ENCODE measurements at regions not wholly inside any gene's neighbourhood (a gene's known extent, or its start where the extent isn't known, plus 50 kb on each side); places are given as distances from the start of the nearest gene placed in this dataset.

DNA sequence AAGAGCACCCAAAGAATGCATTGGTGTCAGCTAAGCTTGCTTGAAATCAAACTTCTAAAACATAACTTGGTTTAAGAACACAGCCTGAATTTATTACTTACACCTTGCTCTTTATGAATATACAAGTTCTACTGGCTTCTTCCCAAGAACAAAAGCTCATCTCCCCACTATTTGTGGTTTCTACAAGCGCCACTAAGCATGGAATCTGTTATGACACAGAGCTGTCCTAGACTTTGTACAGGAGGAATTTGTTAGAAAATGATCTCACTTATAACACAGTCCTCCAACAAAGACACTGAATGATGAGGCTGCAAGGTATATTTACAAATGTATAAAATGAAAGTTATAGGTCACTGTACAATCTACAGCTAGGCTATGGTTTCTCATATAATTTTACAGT lies 452.1 kb downstream of the BCAT1 start:
- Histone ChIP-seq H3K9ac (ENCODE audit: low read length) (no peak overlapping the region), H3K4me3 (ENCODE audit: low read length) (no peak overlapping the region), H3K36me3 (ENCODE audit: insufficient read depth, low read length) (no peaks in the 10 kb centered on the region), H3K4me2 (ENCODE audit: low read length) (no peak overlapping the region), H3K27ac (ENCODE audit: low read length) (no peak overlapping the region), H3K79me2 (replicated peaks; ENCODE audit: insufficient read depth, low read length) (no peaks in the 10 kb centered on the region), H4K20me1 (ENCODE audit: insufficient read depth) (no peaks in the 10 kb centered on the region), H3K27me3 (ENCODE audit: insufficient read depth, low read depth, low read length) (no peaks in the 10 kb centered on the region), H3K9me3 (ENCODE audit: low read length) (no peaks in the 10 kb centered on the region), H3F3A (ENCODE audit: insufficient read depth, low read length, poor library complexity, severe bottlenecking) (no peaks in the 10 kb centered on the region), H3K9me2 (ENCODE audit: insufficient read depth, low read length) (no peaks in the 10 kb centered on the region), H2AFZ (ENCODE audit: low read depth, low read length) (no peak overlapping the region)
- no peak for TF ChIP-seq MXI1 (conservative IDR thresholded peaks at IDR 0.05; ENCODE audit: poor library complexity, severe bottlenecking)
- no peak for TF ChIP-seq TAF1 (IDR thresholded peaks at IDR 0.05; ENCODE audit: low read depth)

DNA sequence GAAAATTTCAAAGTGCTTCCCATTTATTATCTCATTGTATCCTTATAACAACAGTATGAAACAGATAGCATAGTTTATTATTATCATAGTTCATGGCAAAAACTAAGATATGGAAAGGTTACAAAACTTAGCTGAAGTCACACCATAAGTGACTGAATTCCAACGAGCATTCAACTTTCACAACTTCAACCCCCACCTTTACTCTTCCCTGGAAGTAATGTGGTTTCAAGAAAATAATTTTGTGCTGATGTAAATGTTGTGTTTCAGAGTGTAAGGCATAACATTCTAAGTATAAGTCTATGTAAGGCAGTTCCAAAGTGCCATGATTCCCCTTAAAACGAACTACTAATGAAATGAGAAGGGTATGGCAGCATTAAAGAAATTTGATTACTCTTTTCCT lies 454.5 kb downstream of the BCAT1 start:
- H3K9me3 ChIP-seq (ENCODE audit: low read length): no peaks in the 10 kb centered on the region
- no peaks in the 10 kb centered on the region for H3K79me2 ChIP-seq (replicated peaks; ENCODE audit: insufficient read depth, low read length)
- no peak overlapping the region for H3K4me3 ChIP-seq (ENCODE audit: low read length)
- H3K9ac ChIP-seq (ENCODE audit: low read length): no peak overlapping the region
- no peaks in the 10 kb centered on the region for H3K27me3 ChIP-seq (ENCODE audit: insufficient read depth, low read depth, low read length)
- H3K36me3 ChIP-seq (ENCODE audit: insufficient read depth, low read length): no peaks in the 10 kb centered on the region
- H3K4me2 ChIP-seq (ENCODE audit: low read length): no peak overlapping the region
- no peaks in the 10 kb centered on the region for H4K20me1 ChIP-seq (ENCODE audit: insufficient read depth)
- no peak overlapping the region for H3K27ac ChIP-seq (ENCODE audit: low read length)
- H3F3A ChIP-seq (ENCODE audit: insufficient read depth, low read length, poor library complexity, severe bottlenecking): no peaks in the 10 kb centered on the region
- no peaks in the 10 kb centered on the region for H3K9me2 ChIP-seq (ENCODE audit: insufficient read depth, low read length)
- no peak overlapping the region for H2AFZ ChIP-seq (ENCODE audit: low read depth, low read length)
- TF ChIP-seq MXI1 (conservative IDR thresholded peaks at IDR 0.05; ENCODE audit: poor library complexity, severe bottlenecking): no peak
- no peak for TF ChIP-seq RAD21 (conservative IDR thresholded peaks at IDR 0.05)

- H3K4me2 ChIP-seq (ENCODE audit: low read length): no peak overlapping the region
- no peaks in the 10 kb centered on the region for H3K79me2 ChIP-seq (replicated peaks; ENCODE audit: insufficient read depth, low read length)
- no peaks in the 10 kb centered on the region for H3K9me3 ChIP-seq (ENCODE audit: low read length)
Observed at GRCh38 chr12:24491968-24492367, 456.9 kb downstream of the BCAT1 start.

More at GRCh38 chr12:24491968-24492367, 456.9 kb downstream of the BCAT1 start:
- Histone ChIP-seq H2AFZ (ENCODE audit: low read depth, low read length) (no peak overlapping the region), H3K9me2 (ENCODE audit: insufficient read depth, low read length) (no peaks in the 10 kb centered on the region), H3K9ac (ENCODE audit: low read length) (no peak overlapping the region), H3K4me3 (ENCODE audit: low read length) (no peak overlapping the region), H3K27me3 (ENCODE audit: insufficient read depth, low read depth, low read length) (no peaks in the 10 kb centered on the region), H3K27ac (ENCODE audit: low read length) (no peak overlapping the region), H3K36me3 (ENCODE audit: insufficient read depth, low read length) (no peaks in the 10 kb centered on the region), H3F3A (ENCODE audit: insufficient read depth, low read length, poor library complexity, severe bottlenecking) (no peaks in the 10 kb centered on the region), H4K20me1 (ENCODE audit: insufficient read depth) (no peaks in the 10 kb centered on the region)
- TF ChIP-seq, protein P1, sequence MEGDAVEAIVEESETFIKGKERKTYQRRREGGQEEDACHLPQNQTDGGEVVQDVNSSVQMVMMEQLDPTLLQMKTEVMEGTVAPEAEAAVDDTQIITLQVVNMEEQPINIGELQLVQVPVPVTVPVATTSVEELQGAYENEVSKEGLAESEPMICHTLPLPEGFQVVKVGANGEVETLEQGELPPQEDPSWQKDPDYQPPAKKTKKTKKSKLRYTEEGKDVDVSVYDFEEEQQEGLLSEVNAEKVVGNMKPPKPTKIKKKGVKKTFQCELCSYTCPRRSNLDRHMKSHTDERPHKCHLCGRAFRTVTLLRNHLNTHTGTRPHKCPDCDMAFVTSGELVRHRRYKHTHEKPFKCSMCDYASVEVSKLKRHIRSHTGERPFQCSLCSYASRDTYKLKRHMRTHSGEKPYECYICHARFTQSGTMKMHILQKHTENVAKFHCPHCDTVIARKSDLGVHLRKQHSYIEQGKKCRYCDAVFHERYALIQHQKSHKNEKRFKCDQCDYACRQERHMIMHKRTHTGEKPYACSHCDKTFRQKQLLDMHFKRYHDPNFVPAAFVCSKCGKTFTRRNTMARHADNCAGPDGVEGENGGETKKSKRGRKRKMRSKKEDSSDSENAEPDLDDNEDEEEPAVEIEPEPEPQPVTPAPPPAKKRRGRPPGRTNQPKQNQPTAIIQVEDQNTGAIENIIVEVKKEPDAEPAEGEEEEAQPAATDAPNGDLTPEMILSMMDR (IDR thresholded peaks at IDR 0.05; ENCODE audit: poor library complexity, severe bottlenecking): no peak
- no peak for TF ChIP-seq RAD21 (conservative IDR thresholded peaks at IDR 0.05)
- no peak for TF ChIP-seq SMC3 (conservative IDR thresholded peaks at IDR 0.05; ENCODE audit: poor library complexity)
- no peak for TF ChIP-seq EP300 (conservative IDR thresholded peaks at IDR 0.05; ENCODE audit: poor library complexity, severe bottlenecking)
- no peak for TF ChIP-seq MXI1 (conservative IDR thresholded peaks at IDR 0.05; ENCODE audit: poor library complexity, severe bottlenecking)
- no peak for TF ChIP-seq EZH2 (IDR thresholded peaks at IDR 0.05; ENCODE audit: borderline replicate concordance, insufficient read depth, low read length, poor library complexity, severe bottlenecking)
- TF ChIP-seq, protein P2, sequence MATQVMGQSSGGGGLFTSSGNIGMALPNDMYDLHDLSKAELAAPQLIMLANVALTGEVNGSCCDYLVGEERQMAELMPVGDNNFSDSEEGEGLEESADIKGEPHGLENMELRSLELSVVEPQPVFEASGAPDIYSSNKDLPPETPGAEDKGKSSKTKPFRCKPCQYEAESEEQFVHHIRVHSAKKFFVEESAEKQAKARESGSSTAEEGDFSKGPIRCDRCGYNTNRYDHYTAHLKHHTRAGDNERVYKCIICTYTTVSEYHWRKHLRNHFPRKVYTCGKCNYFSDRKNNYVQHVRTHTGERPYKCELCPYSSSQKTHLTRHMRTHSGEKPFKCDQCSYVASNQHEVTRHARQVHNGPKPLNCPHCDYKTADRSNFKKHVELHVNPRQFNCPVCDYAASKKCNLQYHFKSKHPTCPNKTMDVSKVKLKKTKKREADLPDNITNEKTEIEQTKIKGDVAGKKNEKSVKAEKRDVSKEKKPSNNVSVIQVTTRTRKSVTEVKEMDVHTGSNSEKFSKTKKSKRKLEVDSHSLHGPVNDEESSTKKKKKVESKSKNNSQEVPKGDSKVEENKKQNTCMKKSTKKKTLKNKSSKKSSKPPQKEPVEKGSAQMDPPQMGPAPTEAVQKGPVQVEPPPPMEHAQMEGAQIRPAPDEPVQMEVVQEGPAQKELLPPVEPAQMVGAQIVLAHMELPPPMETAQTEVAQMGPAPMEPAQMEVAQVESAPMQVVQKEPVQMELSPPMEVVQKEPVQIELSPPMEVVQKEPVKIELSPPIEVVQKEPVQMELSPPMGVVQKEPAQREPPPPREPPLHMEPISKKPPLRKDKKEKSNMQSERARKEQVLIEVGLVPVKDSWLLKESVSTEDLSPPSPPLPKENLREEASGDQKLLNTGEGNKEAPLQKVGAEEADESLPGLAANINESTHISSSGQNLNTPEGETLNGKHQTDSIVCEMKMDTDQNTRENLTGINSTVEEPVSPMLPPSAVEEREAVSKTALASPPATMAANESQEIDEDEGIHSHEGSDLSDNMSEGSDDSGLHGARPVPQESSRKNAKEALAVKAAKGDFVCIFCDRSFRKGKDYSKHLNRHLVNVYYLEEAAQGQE (IDR thresholded peaks at IDR 0.05; ENCODE audit: borderline replicate concordance): no peak
- no peak for TF ChIP-seq TAF1 (IDR thresholded peaks at IDR 0.05; ENCODE audit: low read depth)
- TF ChIP-seq POLR2AphosphoS5 (IDR thresholded peaks at IDR 0.05): no peak
